ENCODE measurements at regions not wholly inside any gene's neighbourhood (a gene's known extent, or its start where the extent isn't known, plus 50 kb on each side); places are given as distances from the start of the nearest gene placed in this dataset.
"Not testable (repeated sequence)": the region's sequence is repeated elsewhere in the genome, so short reads cannot be mapped to it uniquely, and the experiment has no call there.

DNA sequence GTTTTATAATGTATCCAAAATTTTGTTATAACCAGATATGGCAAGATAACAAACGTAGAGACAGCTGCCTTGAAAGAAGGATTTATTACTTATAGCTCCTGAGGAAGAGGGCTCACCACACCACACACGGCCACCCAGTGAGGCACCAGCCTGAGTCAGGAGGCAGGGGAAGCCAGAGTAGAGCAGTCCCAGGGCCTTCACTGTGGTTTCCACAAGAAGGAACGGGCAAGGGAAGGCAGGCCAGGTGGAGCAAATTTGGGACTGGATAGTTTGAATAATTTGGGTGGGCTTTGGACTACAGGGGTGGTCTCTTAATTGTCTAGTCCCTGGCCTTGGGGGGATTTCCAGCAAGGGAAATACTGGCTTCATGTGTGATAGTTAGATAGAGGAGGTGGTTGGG, 72.5 kb downstream of the RRAGC start:
- DNase-seq (ENCODE audit: low read depth, low spot score): no peak

DNA sequence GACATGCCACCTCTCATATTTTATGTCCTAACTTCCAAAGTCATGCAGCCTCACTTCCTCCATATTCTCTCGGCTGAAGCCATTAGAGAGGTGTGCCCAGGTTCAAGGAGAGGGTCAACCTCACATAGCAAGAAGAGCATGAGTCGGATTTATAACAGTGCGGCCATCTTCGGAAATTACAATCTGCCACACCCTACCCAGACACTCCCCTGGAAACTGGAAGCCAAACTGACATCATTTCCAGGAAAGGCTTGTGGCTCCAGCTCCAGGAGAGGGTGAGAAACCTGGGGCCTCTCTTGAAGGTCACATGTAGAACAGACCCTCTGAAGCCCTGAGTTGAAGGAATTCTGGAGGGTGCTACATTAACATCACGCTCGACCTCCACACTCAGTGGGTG, 73.5 kb downstream of the RRAGC start:
- no peak for DNase-seq (ENCODE audit: low read depth, low spot score)

GRCh38 chr1:38785285-38786039, 74.1 kb downstream of the RRAGC start:
- no peak for DNase-seq (ENCODE audit: low read depth, low spot score)

DNA sequence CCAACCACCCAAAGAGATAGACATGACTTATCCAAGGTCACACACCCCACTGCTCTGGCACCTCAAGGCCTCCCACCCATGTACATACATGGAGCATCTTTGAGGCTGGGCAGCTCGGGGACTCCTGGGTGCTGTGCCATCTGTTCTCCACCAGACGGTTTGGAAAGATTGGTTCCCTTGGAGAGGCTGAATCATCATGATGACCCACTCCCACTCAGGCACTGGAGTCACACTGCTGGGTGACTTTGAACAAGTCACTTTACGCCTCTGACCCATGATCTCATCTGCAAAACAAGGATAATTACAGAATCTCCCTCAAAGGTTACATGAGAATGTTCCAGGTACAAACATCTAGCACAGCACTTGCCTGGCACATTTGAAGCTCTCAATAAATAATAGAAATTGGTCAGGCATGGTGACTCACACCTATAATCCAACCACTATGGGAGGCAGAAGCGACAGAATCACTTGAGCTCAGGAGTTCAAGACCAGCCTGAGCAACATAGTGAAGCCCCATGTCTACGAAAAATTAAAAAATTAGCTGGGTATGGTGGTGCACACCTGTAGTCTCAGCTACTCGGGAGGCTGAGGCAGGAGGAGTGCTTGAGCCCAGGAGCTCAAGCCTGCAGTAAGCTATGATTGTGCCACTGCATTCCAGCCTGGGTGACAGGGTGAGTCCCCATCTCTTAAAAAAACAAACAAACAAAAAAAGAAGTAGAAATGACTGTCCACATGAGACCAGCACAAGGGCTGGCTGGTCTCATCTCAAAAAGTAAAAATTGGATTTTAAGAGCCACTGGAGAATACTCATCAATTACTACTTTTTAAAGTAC, 74.9 kb downstream of the RRAGC start:
- no peak for DNase-seq (ENCODE audit: low read depth, low spot score)

GRCh38 chr1:38783640-38784229, 75.8 kb downstream of the RRAGC start:
- no peak for DNase-seq (ENCODE audit: low read depth, low spot score)

DNA sequence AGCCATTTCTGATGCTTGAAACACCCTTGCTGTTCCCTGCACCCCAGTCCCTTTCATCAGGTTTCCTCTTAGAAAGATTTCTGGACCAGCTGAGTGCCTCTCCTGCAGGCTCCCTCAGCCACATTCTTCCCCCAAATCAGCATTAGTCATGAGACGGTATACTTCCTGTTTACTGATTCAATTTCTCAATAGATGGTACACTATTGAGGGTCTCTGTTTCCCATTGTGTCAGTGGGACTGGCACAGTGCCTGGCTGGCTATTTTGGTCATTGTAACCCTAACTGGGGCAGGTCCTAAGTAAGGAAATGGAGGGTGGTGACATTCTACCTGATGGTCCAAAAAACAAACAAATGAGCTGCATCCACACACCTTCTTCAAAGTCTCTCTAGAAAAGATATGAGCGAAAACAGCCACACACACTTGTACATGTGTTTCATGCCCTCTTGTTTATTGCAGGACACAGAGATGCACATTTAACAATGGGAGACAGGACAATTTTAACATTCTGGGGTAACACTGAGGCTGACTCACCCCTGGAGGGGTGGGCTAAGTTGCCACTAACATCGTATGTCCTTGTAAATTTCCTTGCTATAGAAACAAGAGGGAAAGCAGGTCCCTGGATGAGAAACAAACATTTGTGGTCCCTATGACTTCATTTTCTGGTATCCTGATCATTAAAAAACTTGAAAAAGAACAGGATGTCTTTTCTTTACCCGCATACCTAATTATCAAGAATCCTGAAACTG, 77.5 kb downstream of the RRAGC start:
- DNase-seq (ENCODE audit: low read depth, low spot score): no peak

- DNase-seq (ENCODE audit: low read depth, low spot score): no peak
Observed at GRCh38 chr1:38780133-38780532, 79.4 kb downstream of the RRAGC start.

- no peak for DNase-seq (ENCODE audit: low read depth, low spot score)
Observed at GRCh38 chr1:38779491-38779890, 80.1 kb downstream of the RRAGC start.

- DNase-seq (ENCODE audit: low read depth, low spot score): no peak
Observed at GRCh38 chr1:38778521-38778920, 81.1 kb downstream of the RRAGC start.

DNA sequence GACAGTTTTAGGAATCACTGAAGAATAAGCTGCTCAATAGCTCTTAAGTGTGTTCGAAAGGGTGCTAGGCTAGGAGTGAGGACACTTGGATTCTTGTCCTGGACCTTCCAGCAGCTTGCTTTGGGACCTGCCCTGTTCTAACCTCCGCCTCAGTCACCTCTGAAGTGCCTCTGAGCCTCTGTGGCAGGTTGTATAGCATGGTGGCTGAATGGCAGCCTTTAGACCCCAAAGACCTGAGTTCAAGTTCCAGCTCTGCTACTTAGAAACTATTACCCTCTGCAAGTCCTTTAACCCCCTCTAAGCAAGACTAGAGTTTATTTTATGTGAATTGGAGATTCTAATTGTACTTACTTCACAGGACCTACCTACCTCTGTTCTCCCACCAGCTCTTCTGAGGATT, 81.5 kb downstream of the RRAGC start:
- DNase-seq (ENCODE audit: low read depth, low spot score): no peak

DNA sequence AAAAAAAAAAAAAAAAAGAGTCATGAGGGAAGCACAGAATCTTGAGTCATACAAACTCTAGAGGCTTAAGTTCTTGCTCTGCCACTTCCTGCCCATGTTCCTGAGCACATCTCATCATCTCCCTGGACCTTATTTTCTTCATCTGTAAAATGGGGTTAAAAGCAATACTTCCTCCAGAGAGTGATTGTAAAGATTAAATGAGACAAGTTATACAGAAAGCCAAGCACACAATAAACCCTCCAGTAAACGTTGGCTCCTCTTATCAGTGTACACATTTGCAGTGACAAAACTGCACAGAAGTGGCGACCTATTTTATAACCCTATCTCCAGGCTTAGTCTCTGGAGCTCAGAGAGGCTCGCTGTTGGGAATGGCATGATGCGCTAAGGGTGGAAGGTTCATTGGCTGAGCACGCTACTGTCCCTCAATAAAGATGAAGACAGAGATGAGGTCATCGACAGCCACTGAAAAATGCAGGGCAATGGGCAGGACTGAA, 82.1 kb downstream of the RRAGC start:
- DNase-seq (ENCODE audit: low read depth, low spot score): no peak

DNA sequence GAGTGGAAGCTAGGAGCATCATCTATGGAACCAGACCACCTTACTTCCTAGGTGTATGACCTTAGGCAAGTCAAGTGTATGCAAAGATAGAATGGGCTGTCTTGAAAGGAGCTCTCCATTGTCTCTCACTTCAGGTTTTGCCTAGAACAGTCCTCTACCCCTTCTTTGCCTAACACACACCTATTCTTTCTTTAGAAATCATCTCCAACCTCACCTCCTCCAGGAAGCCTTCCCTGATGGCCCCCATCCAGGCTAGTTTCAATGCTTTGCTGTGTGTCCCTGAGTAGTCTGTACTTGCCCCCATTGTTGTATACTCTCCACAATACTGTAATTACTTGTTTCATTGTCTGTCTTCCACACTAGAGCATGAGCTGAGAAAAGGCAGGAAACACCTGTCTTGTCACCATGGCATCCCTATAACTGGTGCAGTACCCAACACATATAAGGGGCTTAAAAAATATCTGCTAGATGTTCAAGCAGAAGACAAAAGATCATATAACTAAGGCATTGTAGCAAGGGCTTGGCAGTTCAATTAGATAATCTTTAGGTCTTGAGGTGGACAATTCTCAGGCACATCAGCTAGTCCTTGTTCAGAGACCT, 83.0 kb downstream of the RRAGC start:
- no peak for DNase-seq (ENCODE audit: low read depth, low spot score)

GRCh38 chr1:38775175-38775845, 84.3 kb downstream of the RRAGC start:
- DNase-seq (ENCODE audit: low read depth, low spot score): no peak

GRCh38 chr1:38773483-38773882, 86.1 kb downstream of the RRAGC start:
- no peak for DNase-seq (ENCODE audit: low read depth, low spot score)

GRCh38 chr1:38772953-38773352, 86.6 kb downstream of the RRAGC start:
- DNase-seq (ENCODE audit: low read depth, low spot score): no peak

- DNase-seq (ENCODE audit: low read depth, low spot score): no peak
Observed at GRCh38 chr1:38772026-38772425, 87.5 kb downstream of the RRAGC start.

DNA sequence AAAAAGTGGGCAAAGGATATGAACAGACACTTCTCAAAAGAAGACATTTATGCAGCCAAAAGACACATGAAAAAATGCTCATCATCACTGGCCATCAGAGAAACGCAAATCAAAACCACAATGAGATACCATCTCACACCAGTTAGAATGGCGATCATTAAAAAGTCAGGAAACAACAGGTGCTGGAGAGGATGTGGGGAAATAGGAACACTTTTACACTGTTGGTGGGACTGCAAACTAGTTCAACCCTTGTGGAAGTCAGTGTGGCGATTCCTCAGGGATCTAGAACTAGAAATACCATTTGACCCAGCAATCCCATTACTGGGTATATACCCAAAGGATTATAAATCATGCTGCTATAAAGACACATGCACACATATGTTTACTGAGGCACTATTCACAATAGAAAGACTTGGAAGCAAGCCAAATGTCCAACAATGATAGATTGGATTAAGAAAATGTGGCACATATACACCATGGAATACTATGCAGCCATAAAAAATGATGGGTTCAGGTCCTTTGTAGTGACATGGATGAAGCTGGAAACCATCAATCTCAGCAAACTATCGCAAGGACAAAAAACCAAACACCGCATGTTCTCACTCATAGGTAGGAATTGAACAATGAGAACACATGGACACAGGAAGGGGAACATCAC, 88.9 kb downstream of the RRAGC start:
- not testable (repeated sequence) for DNase-seq (ENCODE audit: low read depth, low spot score)

GRCh38 chr1:38766125-38766524, 93.4 kb downstream of the RRAGC start:
- DNase-seq (ENCODE audit: low read depth, low spot score): no peak

DNA sequence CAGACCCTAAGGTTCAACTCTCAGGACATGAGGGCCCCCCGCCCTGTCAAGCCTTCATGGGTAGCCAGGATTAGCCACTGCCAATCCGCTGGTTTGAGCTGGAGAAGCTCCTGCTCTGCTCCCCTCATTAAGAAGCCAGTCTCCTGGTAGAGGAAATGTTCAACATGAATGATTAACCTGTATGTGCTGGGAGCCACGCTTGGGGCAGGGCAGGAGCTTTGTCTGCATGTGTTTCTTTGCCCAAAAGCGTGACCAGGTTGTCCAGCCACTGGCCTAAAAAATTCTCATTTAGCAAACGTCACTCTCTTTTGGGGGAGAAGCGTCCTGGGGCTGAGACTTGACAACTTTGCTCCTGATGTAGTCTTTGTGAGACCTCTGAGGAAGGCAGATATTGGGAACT, 96.5 kb downstream of the RRAGC start:
- DNase-seq (ENCODE audit: low read depth, low spot score): no peak

DNA sequence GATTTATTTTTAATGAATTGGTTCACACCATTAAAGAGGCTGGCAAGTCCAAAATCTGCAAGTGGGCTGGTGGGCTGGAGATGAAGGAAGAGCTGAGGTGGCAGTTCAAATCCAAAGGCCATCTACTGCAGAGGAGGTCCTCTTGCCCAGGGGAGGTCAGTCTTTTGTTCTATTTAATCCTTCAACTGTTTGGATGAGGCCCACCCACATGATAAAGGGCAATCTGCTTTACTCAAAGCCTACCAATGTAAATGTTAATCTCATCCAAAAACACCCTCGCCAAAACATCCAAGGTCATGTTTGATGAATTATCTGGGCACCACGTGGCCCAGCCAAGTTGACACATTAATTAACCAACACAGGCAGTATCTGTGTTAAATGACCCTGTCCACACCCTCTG, 99.0 kb downstream of the RRAGC start:
- no peak for DNase-seq (ENCODE audit: low read depth, low spot score)
